Suprapubic skin (tissue), 3 donors: ENCODE measurements at regions not wholly inside any gene's neighbourhood (a gene's known extent, or its start where the extent isn't known, plus 50 kb on each side); places are given as distances from the start of the nearest gene placed in this dataset.

ENCODE experiments used
- CTCF ChIP-seq, 2 donors: fragments of 200-600 bp in 1 of 2; fragments of 450-650 bp in 1 of 2; sonication (generic) in 1 of 2; IDR thresholded peaks; one replicate each; pipeline ENCODE4 v1.5.1; 2016 to 2019; ENCODE audit warnings: antibody characterized with exemption in 2 of 2, mild to moderate bottlenecking in 1 of 2, moderate library complexity in 1 of 2
- POLR2AphosphoS5 ChIP-seq, 3 donors: sonication (generic); formaldehyde crosslinking; IDR thresholded peaks; one replicate each; pipeline ENCODE4 v1.6.1; 2017; ENCODE audit warnings: antibody characterized with exemption in 3 of 3

- TF ChIP-seq CTCF (IDR thresholded peaks at IDR 0.05) (no peak), POLR2AphosphoS5 (IDR thresholded peaks at IDR 0.05) (no peak)
Observed at GRCh38 chr7:52209614-52210013, 825.8 kb upstream of the POM121L12 start.
